T-helper 1 cell treated with Interleukin-12 subunit alpha and Interleukin-12 subunit beta and Interleukin-4 antibody, amounts not matched to agents 30 ng/mL and 1 ng/mL, for 36 hours (primary cell): ENCODE measurements at regions not wholly inside any gene's neighbourhood (a gene's known extent, or its start where the extent isn't known, plus 50 kb on each side); places are given as distances from the start of the nearest gene placed in this dataset.

Experiments used
- intact Hi-C: fragments of 100-400 bp; cut with micrococcal nuclease; formaldehyde crosslinking; loops from one replicate; pipeline ENCODE4 v1.15.1; 2024

- intact Hi-C loops, result no loop called here
Observed at GRCh38 chr4:79034544-79034943, 95.3 kb upstream of the PAQR3 start.

- intact Hi-C loops, result no loop called here
Observed at GRCh38 chr4:79030973-79031372, 91.7 kb upstream of the PAQR3 start.

GRCh38 chr4:79027656-79028055 is 88.4 kb upstream of the PAQR3 start:
- intact Hi-C loops, result no loop called here

- intact Hi-C loops, result no loop called here
Observed at GRCh38 chr4:79025170-79025569, 85.9 kb upstream of the PAQR3 start.

- intact Hi-C loops, result no loop called here
Observed at GRCh38 chr4:79023799-79024770, 84.8 kb upstream of the PAQR3 start.

- intact Hi-C loops, result no loop called here
Observed at GRCh38 chr4:79022529-79022928, 83.3 kb upstream of the PAQR3 start.

GRCh38 chr4:79017481-79017880 is 78.2 kb upstream of the PAQR3 start:
- intact Hi-C loops, result no loop called here

GRCh38 chr4:79016878-79017277 is 77.6 kb upstream of the PAQR3 start:
- intact Hi-C loops, result no loop called here

- intact Hi-C loops, result no loop called here
Observed at GRCh38 chr4:79015411-79015810, 76.2 kb upstream of the PAQR3 start.

GRCh38 chr4:79014230-79014629 is 75.0 kb upstream of the PAQR3 start:
- intact Hi-C loops, result no loop called here

GRCh38 chr4:79013756-79014155 is 74.5 kb upstream of the PAQR3 start:
- intact Hi-C loops, result no loop called here

GRCh38 chr4:78990938-78991810 is 51.9 kb upstream of the PAQR3 start:
- intact Hi-C loops, result no loop called here

- intact Hi-C loops, result no loop called here
Observed at GRCh38 chr4:78989697-78990270, 50.5 kb upstream of the PAQR3 start.
